ENCODE measurements at regions not wholly inside any gene's neighbourhood (a gene's known extent, or its start where the extent isn't known, plus 50 kb on each side); places are given as distances from the start of the nearest gene placed in this dataset.

DNA sequence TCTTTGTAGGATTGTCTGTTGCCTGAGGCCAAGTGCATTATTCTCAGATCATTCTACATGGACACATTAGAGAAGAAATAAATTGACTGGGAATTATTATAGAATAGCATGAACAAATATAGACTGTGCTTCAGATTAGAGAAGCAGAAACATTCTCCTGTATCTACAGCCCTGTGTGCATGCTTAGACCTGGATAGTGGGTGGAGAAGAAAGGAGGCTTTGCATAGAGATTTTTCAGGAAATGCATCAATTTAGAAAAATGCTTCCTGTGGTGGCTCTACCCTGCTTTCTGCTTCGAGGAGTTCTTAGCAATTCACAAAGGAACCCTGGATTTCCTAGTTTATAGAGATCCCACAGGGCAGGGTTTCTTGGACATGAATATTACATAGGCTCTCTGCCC, 66.7 kb downstream of the IRX1 start:
- TF ChIP-seq TAF1 (IDR thresholded peaks at IDR 0.05; ENCODE audit: borderline replicate concordance, insufficient read depth, low read length) (no peak), POLR2AphosphoS5 (IDR thresholded peaks at IDR 0.05; ENCODE audit: low read depth, low read length) (no peak)
- TF ChIP-seq, protein P1, sequence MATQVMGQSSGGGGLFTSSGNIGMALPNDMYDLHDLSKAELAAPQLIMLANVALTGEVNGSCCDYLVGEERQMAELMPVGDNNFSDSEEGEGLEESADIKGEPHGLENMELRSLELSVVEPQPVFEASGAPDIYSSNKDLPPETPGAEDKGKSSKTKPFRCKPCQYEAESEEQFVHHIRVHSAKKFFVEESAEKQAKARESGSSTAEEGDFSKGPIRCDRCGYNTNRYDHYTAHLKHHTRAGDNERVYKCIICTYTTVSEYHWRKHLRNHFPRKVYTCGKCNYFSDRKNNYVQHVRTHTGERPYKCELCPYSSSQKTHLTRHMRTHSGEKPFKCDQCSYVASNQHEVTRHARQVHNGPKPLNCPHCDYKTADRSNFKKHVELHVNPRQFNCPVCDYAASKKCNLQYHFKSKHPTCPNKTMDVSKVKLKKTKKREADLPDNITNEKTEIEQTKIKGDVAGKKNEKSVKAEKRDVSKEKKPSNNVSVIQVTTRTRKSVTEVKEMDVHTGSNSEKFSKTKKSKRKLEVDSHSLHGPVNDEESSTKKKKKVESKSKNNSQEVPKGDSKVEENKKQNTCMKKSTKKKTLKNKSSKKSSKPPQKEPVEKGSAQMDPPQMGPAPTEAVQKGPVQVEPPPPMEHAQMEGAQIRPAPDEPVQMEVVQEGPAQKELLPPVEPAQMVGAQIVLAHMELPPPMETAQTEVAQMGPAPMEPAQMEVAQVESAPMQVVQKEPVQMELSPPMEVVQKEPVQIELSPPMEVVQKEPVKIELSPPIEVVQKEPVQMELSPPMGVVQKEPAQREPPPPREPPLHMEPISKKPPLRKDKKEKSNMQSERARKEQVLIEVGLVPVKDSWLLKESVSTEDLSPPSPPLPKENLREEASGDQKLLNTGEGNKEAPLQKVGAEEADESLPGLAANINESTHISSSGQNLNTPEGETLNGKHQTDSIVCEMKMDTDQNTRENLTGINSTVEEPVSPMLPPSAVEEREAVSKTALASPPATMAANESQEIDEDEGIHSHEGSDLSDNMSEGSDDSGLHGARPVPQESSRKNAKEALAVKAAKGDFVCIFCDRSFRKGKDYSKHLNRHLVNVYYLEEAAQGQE (IDR thresholded peaks at IDR 0.05; ENCODE audit: insufficient read depth in 1 of 2, low read depth in 2 of 2, low read length in 2 of 2): no peak

Data from PFSK-1 (cell line).